Muscle layer of colon (tissue), 2 donors: ENCODE measurements at regions not wholly inside any gene's neighbourhood (a gene's known extent, or its start where the extent isn't known, plus 50 kb on each side); places are given as distances from the start of the nearest gene placed in this dataset.

Experiments used
- H3K27ac ChIP-seq: one replicate; pipeline ENCODE4 v1.7.0; 2013; ENCODE audit warnings: low read depth, mild to moderate bottlenecking, low read length, moderate library complexity
- H3K27me3 ChIP-seq, 2 donors: one replicate each; pipeline ENCODE4 v1.7.0; 2013; ENCODE audit warnings: low read length in 2 of 2, mild to moderate bottlenecking in 2 of 2; ENCODE audit not compliant: insufficient read depth in 2 of 2, control insufficient read depth in 1 of 2
- H3K36me3 ChIP-seq: one replicate; pipeline ENCODE4 v1.7.0; 2013; ENCODE audit warnings: mild to moderate bottlenecking, low read length; ENCODE audit not compliant: insufficient read depth
- H3K4me1 ChIP-seq: one replicate; pipeline ENCODE4 v1.7.0; 2013; ENCODE audit warnings: mild to moderate bottlenecking, low read length; ENCODE audit not compliant: insufficient read depth
- H3K4me3 ChIP-seq, 2 donors: one replicate each; pipeline ENCODE4 v1.7.0; 2013; ENCODE audit warnings: low read length in 2 of 2, low read depth in 1 of 2, mild to moderate bottlenecking in 1 of 2, moderate library complexity in 1 of 2
- H3K9ac ChIP-seq: one replicate; pipeline ENCODE4 v1.7.0; 2013; ENCODE audit warnings: low read length
- H3K9me3 ChIP-seq: one replicate; pipeline ENCODE4 v1.7.0; 2013; ENCODE audit warnings: mild to moderate bottlenecking, low read length
- donor health status: abdominal sarcoma.
- donor health status: Adenocarcinoma of cecum.

- Histone ChIP-seq H3K4me1 (peaks cover 37% of the 10 kb centered on the region), H3K9me3 (no peaks in the 10 kb centered on the region), H3K36me3 (no peaks in the 10 kb centered on the region), H3K27ac (peak overlapping the region; percentile 94), H3K27me3 (no peaks in the 10 kb centered on the region), H3K9ac (no peak overlapping the region), H3K4me3 (peak overlapping the region in 1 of 2 donors; percentile 12)
Measured at GRCh38 chr2:239814861-239815601, 210.1 kb downstream of the NDUFA10 start.

- H3K4me1 ChIP-seq, result peaks cover 37% of the 10 kb centered on the region
- peak overlapping the region; percentile 94 for H3K27ac ChIP-seq
- H3K4me3 ChIP-seq, result peak overlapping the region in 1 of 2 donors; percentile 9
- H3K9me3 ChIP-seq, result no peaks in the 10 kb centered on the region
- H3K27me3 ChIP-seq, result no peaks in the 10 kb centered on the region
- H3K36me3 ChIP-seq, result no peaks in the 10 kb centered on the region
- H3K9ac ChIP-seq, result peak overlapping the region; percentile 19
Measured at GRCh38 chr2:239814116-239814860, 210.9 kb downstream of the NDUFA10 start.

GRCh38 chr2:239813261-239814115 is 211.7 kb downstream of the NDUFA10 start:
- peaks cover 37% of the 10 kb centered on the region for H3K4me1 ChIP-seq
- peak overlapping the region; percentile 94 for H3K27ac ChIP-seq
- H3K9me3 ChIP-seq, result no peaks in the 10 kb centered on the region
- H3K9ac ChIP-seq, result peak overlapping the region; percentile 19
- H3K27me3 ChIP-seq, result no peaks in the 10 kb centered on the region
- H3K36me3 ChIP-seq, result no peaks in the 10 kb centered on the region
- no peak overlapping the region for H3K4me3 ChIP-seq

- H3K36me3 ChIP-seq, result no peaks in the 10 kb centered on the region
- H3K4me1 ChIP-seq, result peaks cover 37% of the 10 kb centered on the region
- no peaks in the 10 kb centered on the region for H3K27me3 ChIP-seq
- H3K27ac ChIP-seq, result no peak overlapping the region
- no peak overlapping the region for H3K9ac ChIP-seq
- H3K9me3 ChIP-seq, result no peaks in the 10 kb centered on the region
- no peak overlapping the region for H3K4me3 ChIP-seq
Measured at GRCh38 chr2:239811806-239812560, 213.2 kb downstream of the NDUFA10 start.

GRCh38 chr2:239811111-239811781 is 213.9 kb downstream of the NDUFA10 start:
- Histone ChIP-seq H3K4me3 (no peak overlapping the region), H3K36me3 (no peaks in the 10 kb centered on the region), H3K4me1 (peaks cover 37% of the 10 kb centered on the region), H3K9ac (no peak overlapping the region), H3K27me3 (no peaks in the 10 kb centered on the region), H3K9me3 (no peaks in the 10 kb centered on the region), H3K27ac (no peak overlapping the region)

- H3K27me3 ChIP-seq, result no peaks in the 10 kb centered on the region
- H3K36me3 ChIP-seq, result no peaks in the 10 kb centered on the region
- H3K27ac ChIP-seq, result no peak overlapping the region
- no peaks in the 10 kb centered on the region for H3K9me3 ChIP-seq
- H3K9ac ChIP-seq, result no peak overlapping the region
- H3K4me3 ChIP-seq, result no peak overlapping the region
- H3K4me1 ChIP-seq, result peaks cover 21% of the 10 kb centered on the region
Measured at GRCh38 chr2:239809391-239809790, 215.8 kb downstream of the NDUFA10 start.

- no peak overlapping the region for H3K27ac ChIP-seq
- no peaks in the 10 kb centered on the region for H3K36me3 ChIP-seq
- H3K9me3 ChIP-seq, result no peaks in the 10 kb centered on the region
- no peaks in the 10 kb centered on the region for H3K27me3 ChIP-seq
- H3K4me1 ChIP-seq, result peaks cover 6% of the 10 kb centered on the region
- no peak overlapping the region for H3K9ac ChIP-seq
- H3K4me3 ChIP-seq, result no peak overlapping the region
Measured at GRCh38 chr2:239807568-239807967, 217.6 kb downstream of the NDUFA10 start.

- no peaks in the 10 kb centered on the region for H3K36me3 ChIP-seq
- H3K9ac ChIP-seq, result no peak overlapping the region
- no peak overlapping the region for H3K27ac ChIP-seq
- H3K4me3 ChIP-seq, result no peak overlapping the region
- H3K27me3 ChIP-seq, result no peaks in the 10 kb centered on the region
- H3K4me1 ChIP-seq, result peaks cover 2% of the 10 kb centered on the region
- H3K9me3 ChIP-seq, result no peaks in the 10 kb centered on the region
Measured at GRCh38 chr2:239806758-239807434, 218.2 kb downstream of the NDUFA10 start.

GRCh38 chr2:239806276-239806675 is 218.9 kb downstream of the NDUFA10 start:
- H3K9ac ChIP-seq, result no peak overlapping the region
- H3K4me3 ChIP-seq, result no peak overlapping the region
- no peak overlapping the region for H3K27ac ChIP-seq
- H3K9me3 ChIP-seq, result no peaks in the 10 kb centered on the region
- no peaks in the 10 kb centered on the region for H3K36me3 ChIP-seq
- no peaks in the 10 kb centered on the region for H3K4me1 ChIP-seq
- no peaks in the 10 kb centered on the region for H3K27me3 ChIP-seq

- Histone ChIP-seq H3K4me3 (no peak overlapping the region), H3K27me3 (no peaks in the 10 kb centered on the region), H3K9ac (no peak overlapping the region), H3K36me3 (no peaks in the 10 kb centered on the region), H3K9me3 (no peaks in the 10 kb centered on the region), H3K27ac (no peak overlapping the region), H3K4me1 (no peaks in the 10 kb centered on the region)
Measured at GRCh38 chr2:239805414-239805813, 219.7 kb downstream of the NDUFA10 start.
